Glutamatergic neuron (in vitro differentiated cells): ENCODE measurements at regions not wholly inside any gene's neighbourhood (a gene's known extent, or its start where the extent isn't known, plus 50 kb on each side); places are given as distances from the start of the nearest gene placed in this dataset.
A peak's percentile ranks its signal among the peaks of the same experiment; 100 is the strongest.

ENCODE experiments used
- DNase-seq: peaks from one replicate; pipeline ENCODE4 v3.0.0; 2022
- H3K27ac Mint-ChIP-seq: one replicate; pipeline ENCODE4 v1.8.0; 2020; ENCODE audit warnings: mild to moderate bottlenecking, mixed read lengths, inconsistent platforms; ENCODE audit not compliant: unreplicated experiment
- H3K27me3 Mint-ChIP-seq: one replicate; pipeline ENCODE4 v1.8.0; 2020; ENCODE audit warnings: mild to moderate bottlenecking, moderate library complexity, mixed read lengths, inconsistent platforms; ENCODE audit not compliant: unreplicated experiment
- H3K36me3 Mint-ChIP-seq: one replicate; pipeline ENCODE4 v1.8.0; 2020; ENCODE audit warnings: mild to moderate bottlenecking, mixed read lengths, inconsistent platforms; ENCODE audit not compliant: unreplicated experiment
- H3K4me1 Mint-ChIP-seq: one replicate; pipeline ENCODE4 v1.8.0; 2020; ENCODE audit warnings: mild to moderate bottlenecking, low read depth, mixed read lengths, inconsistent platforms; ENCODE audit not compliant: unreplicated experiment
- H3K4me3 Mint-ChIP-seq: one replicate; pipeline ENCODE4 v1.8.0; 2020; ENCODE audit warnings: mild to moderate bottlenecking, mixed read lengths, inconsistent platforms; ENCODE audit not compliant: unreplicated experiment
- H3K9me3 Mint-ChIP-seq: one replicate; pipeline ENCODE4 v1.8.0; 2020; ENCODE audit warnings: mild to moderate bottlenecking, moderate library complexity, mixed read lengths, inconsistent platforms; ENCODE audit not compliant: unreplicated experiment
- CTCF ChIP-seq: fragments of 200-600 bp; sonication (generic); IDR thresholded peaks from one replicate; pipeline ENCODE4 v1.5.0; 2021; ENCODE audit not compliant: partially characterized antibody, unreplicated experiment

- peak overlapping the region; percentile 7 for H3K27ac Mint-ChIP-seq
- no peak for TF ChIP-seq CTCF
- H3K36me3 Mint-ChIP-seq = peaks cover 4% of the 10 kb centered on the region
- H3K4me1 Mint-ChIP-seq = peaks cover 12% of the 10 kb centered on the region
- H3K27me3 Mint-ChIP-seq = peaks cover 1% of the 10 kb centered on the region
- no peak for DNase-seq
- no peak overlapping the region for H3K4me3 Mint-ChIP-seq
- peaks cover 1% of the 10 kb centered on the region for H3K9me3 Mint-ChIP-seq
Measured at GRCh38 chr12:105461944-105462762, 131.7 kb downstream of the C12orf75 start.

DNA sequence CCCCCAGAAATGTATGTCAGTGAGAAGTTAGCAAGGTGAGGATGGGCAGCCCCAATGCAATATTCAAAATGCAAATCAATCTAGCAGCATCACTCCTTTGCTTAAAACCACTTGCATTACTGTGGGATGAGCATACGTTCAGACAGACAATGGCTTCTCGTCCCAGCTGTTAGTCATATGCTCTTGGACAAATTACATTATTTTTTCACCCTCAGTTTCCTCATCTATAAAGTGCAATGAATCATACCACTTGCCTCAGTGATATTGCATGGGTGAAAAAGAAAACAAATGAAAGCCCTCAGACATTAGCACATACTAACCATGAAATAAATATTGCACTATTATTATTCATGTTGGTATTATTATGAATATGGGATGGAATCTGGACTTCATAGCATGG is 132.3 kb downstream of the C12orf75 start:
- Mint-ChIP-seq H3K4me3 (no peak overlapping the region), H3K27ac (no peak overlapping the region), H3K36me3 (peaks cover 4% of the 10 kb centered on the region), H3K4me1 (peaks cover 12% of the 10 kb centered on the region), H3K27me3 (peaks cover 1% of the 10 kb centered on the region), H3K9me3 (peaks cover 1% of the 10 kb centered on the region)
- DNase-seq = no peak
- no peak for TF ChIP-seq CTCF

DNA sequence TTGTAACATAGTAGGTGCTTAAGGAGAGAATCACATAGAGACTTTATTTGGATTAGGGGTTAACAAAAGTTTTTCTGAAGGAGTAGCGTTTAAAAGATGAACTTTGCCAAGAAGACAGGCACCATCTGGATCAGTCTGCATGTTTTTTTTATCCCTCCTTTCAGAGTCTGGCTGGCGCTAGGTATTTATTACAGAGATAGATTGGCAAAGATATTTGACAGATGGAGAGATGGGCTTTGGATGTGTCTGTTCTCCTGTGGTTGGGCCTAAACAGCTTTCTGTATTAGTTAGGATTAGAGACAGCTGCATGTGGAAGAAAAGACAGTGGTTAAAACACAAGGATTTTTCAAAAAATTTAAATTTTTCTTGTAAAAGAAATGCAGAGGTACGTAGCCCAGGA is 133.9 kb downstream of the C12orf75 start:
- H3K4me1 Mint-ChIP-seq = peaks cover 12% of the 10 kb centered on the region

GRCh38 chr12:105466231-105466900 is 135.9 kb downstream of the C12orf75 start:
- no peak overlapping the region for H3K4me3 Mint-ChIP-seq
- TF ChIP-seq CTCF = no peak
- H3K27ac Mint-ChIP-seq = no peak overlapping the region

More for the DNA sequence above, 133.9 kb downstream of the C12orf75 start:
- no peak overlapping the region for H3K27ac Mint-ChIP-seq
- H3K36me3 Mint-ChIP-seq = no peaks in the 10 kb centered on the region
- no peak for TF ChIP-seq CTCF
- no peak for DNase-seq
- H3K9me3 Mint-ChIP-seq = peaks cover 1% of the 10 kb centered on the region
- no peak overlapping the region for H3K4me3 Mint-ChIP-seq
- peaks cover 4% of the 10 kb centered on the region for H3K27me3 Mint-ChIP-seq

More at GRCh38 chr12:105466231-105466900, 135.9 kb downstream of the C12orf75 start:
- no peaks in the 10 kb centered on the region for H3K36me3 Mint-ChIP-seq
- H3K9me3 Mint-ChIP-seq = no peaks in the 10 kb centered on the region
- no peak for DNase-seq
- H3K27me3 Mint-ChIP-seq = peaks cover 4% of the 10 kb centered on the region
- H3K4me1 Mint-ChIP-seq = peaks cover 7% of the 10 kb centered on the region
